ENCODE measurements at regions not wholly inside any gene's neighbourhood (a gene's known extent, or its start where the extent isn't known, plus 50 kb on each side); places are given as distances from the start of the nearest gene placed in this dataset.

DNA sequence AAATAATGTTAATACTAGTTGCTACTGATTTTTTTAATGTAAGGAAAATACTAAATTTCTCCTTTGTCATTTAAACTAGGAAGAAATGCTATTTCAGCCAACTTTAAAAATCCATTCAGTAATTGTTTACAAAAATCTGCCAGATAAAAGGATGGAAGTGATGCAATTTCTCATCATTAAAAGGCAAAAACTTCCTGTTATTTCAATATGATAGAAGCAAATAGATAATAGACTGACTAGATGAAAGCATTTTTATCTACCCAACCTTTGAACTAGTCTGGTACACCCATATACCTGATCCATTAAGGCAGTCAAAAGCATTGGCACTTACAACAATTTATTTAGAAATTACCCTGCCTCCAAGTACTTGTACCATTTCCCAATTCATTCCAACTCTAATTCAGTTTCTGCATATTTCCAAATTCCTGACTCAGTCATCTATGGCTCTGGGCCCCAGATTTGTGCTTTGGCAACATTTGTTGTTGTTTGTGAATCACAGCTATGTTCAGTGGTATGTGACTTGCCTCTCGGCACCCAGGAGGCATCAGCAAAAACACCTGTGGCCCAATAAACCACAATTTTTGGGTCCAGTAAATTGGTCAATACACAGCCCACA lies 482.6 kb upstream of the SEMA3A start:
- no peak for TF ChIP-seq SIN3A (IDR thresholded peaks at IDR 0.05; ENCODE audit: borderline replicate concordance, low read depth, low read length)
- TF ChIP-seq FOSL2 (IDR thresholded peaks at IDR 0.05; ENCODE audit: borderline replicate concordance, low read depth), result no peak
- TF ChIP-seq, protein P1, sequence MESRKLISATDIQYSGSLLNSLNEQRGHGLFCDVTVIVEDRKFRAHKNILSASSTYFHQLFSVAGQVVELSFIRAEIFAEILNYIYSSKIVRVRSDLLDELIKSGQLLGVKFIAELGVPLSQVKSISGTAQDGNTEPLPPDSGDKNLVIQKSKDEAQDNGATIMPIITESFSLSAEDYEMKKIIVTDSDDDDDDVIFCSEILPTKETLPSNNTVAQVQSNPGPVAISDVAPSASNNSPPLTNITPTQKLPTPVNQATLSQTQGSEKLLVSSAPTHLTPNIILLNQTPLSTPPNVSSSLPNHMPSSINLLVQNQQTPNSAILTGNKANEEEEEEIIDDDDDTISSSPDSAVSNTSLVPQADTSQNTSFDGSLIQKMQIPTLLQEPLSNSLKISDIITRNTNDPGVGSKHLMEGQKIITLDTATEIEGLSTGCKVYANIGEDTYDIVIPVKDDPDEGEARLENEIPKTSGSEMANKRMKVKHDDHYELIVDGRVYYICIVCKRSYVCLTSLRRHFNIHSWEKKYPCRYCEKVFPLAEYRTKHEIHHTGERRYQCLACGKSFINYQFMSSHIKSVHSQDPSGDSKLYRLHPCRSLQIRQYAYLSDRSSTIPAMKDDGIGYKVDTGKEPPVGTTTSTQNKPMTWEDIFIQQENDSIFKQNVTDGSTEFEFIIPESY (IDR thresholded peaks at IDR 0.05; ENCODE audit: borderline replicate concordance, low read depth), result no peak
- TF ChIP-seq SMC3 (IDR thresholded peaks at IDR 0.05; ENCODE audit: low read depth, low read length), result no peak
- TF ChIP-seq, protein P2, sequence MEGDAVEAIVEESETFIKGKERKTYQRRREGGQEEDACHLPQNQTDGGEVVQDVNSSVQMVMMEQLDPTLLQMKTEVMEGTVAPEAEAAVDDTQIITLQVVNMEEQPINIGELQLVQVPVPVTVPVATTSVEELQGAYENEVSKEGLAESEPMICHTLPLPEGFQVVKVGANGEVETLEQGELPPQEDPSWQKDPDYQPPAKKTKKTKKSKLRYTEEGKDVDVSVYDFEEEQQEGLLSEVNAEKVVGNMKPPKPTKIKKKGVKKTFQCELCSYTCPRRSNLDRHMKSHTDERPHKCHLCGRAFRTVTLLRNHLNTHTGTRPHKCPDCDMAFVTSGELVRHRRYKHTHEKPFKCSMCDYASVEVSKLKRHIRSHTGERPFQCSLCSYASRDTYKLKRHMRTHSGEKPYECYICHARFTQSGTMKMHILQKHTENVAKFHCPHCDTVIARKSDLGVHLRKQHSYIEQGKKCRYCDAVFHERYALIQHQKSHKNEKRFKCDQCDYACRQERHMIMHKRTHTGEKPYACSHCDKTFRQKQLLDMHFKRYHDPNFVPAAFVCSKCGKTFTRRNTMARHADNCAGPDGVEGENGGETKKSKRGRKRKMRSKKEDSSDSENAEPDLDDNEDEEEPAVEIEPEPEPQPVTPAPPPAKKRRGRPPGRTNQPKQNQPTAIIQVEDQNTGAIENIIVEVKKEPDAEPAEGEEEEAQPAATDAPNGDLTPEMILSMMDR (IDR thresholded peaks at IDR 0.05), result no peak
- TF ChIP-seq JUND (IDR thresholded peaks at IDR 0.05), result no peak
- TF ChIP-seq, protein P3, sequence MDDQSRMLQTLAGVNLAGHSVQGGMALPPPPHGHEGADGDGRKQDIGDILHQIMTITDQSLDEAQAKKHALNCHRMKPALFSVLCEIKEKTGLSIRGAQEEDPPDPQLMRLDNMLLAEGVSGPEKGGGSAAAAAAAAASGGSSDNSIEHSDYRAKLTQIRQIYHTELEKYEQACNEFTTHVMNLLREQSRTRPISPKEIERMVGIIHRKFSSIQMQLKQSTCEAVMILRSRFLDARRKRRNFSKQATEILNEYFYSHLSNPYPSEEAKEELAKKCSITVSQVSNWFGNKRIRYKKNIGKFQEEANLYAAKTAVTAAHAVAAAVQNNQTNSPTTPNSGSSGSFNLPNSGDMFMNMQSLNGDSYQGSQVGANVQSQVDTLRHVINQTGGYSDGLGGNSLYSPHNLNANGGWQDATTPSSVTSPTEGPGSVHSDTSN (IDR thresholded peaks at IDR 0.05), result no peak
